AG04450 (cell line): ENCODE measurements at regions not wholly inside any gene's neighbourhood (a gene's known extent, or its start where the extent isn't known, plus 50 kb on each side); places are given as distances from the start of the nearest gene placed in this dataset.

Experiments used
- CTCF ChIA-PET: fragments of 300-600, 350-600 bp; formaldehyde crosslinking; extraction: SDS; loops from one replicate; lab custom pipeline; 2022; ENCODE audit warnings: antibody characterized with exemption, inconsistent platforms; lab: Charles Lee
- POLR2A ChIA-PET: fragments of 350-600 bp; formaldehyde crosslinking; extraction: SDS; loops from one replicate; lab custom pipeline; 2021; ENCODE audit warnings: antibody characterized with exemption, inconsistent platforms; lab: Yijun Ruan, JAX
- DNase-seq: peaks from one replicate; pipeline ENCODE4 v3.0.0-alpha.2; 2011; ENCODE audit warnings: low read depth, low spot score
- H3K27ac ChIP-seq: one replicate; pipeline ENCODE4 v1.5.1; 2012; ENCODE audit warnings: low read depth, low read length, control low read depth
- H3K27me3 ChIP-seq: one replicate; pipeline ENCODE4 v1.6.0; 2012; ENCODE audit warnings: low read length; ENCODE audit not compliant: control insufficient read depth, insufficient read depth
- H3K4me3 ChIP-seq: 2 replicates; pipeline ENCODE4 v1.5.1; 2011; ENCODE audit warnings: mild to moderate bottlenecking, low read depth, low read length, control low read depth
- H3K9me3 ChIP-seq: 2 replicates; pipeline ENCODE4 v1.5.1; 2012; ENCODE audit warnings: low read length; ENCODE audit not compliant: control insufficient read depth, insufficient read depth
- TF ChIP-seq, protein P1 (sequence below): IDR thresholded peaks from 2 replicates; pipeline ENCODE4 v1.5.1; 2011; ENCODE audit warnings: low read depth, low read length, control low read depth, inconsistent platforms

- no peak for DNase-seq
- H3K27me3 ChIP-seq, result no peaks in the 10 kb centered on the region
- H3K4me3 ChIP-seq, result no peak overlapping the region
- ChIA-PET POLR2A (no interaction called here), CTCF (no interaction called here)
- TF ChIP-seq, protein P1, sequence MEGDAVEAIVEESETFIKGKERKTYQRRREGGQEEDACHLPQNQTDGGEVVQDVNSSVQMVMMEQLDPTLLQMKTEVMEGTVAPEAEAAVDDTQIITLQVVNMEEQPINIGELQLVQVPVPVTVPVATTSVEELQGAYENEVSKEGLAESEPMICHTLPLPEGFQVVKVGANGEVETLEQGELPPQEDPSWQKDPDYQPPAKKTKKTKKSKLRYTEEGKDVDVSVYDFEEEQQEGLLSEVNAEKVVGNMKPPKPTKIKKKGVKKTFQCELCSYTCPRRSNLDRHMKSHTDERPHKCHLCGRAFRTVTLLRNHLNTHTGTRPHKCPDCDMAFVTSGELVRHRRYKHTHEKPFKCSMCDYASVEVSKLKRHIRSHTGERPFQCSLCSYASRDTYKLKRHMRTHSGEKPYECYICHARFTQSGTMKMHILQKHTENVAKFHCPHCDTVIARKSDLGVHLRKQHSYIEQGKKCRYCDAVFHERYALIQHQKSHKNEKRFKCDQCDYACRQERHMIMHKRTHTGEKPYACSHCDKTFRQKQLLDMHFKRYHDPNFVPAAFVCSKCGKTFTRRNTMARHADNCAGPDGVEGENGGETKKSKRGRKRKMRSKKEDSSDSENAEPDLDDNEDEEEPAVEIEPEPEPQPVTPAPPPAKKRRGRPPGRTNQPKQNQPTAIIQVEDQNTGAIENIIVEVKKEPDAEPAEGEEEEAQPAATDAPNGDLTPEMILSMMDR, result no peak
- peaks cover 17% of the 10 kb centered on the region for H3K9me3 ChIP-seq
- no peak overlapping the region for H3K27ac ChIP-seq
These were observed 449.6 kb upstream of the B3GAT1 start for GRCh38 chr11:134861490-134862104.

DNA sequence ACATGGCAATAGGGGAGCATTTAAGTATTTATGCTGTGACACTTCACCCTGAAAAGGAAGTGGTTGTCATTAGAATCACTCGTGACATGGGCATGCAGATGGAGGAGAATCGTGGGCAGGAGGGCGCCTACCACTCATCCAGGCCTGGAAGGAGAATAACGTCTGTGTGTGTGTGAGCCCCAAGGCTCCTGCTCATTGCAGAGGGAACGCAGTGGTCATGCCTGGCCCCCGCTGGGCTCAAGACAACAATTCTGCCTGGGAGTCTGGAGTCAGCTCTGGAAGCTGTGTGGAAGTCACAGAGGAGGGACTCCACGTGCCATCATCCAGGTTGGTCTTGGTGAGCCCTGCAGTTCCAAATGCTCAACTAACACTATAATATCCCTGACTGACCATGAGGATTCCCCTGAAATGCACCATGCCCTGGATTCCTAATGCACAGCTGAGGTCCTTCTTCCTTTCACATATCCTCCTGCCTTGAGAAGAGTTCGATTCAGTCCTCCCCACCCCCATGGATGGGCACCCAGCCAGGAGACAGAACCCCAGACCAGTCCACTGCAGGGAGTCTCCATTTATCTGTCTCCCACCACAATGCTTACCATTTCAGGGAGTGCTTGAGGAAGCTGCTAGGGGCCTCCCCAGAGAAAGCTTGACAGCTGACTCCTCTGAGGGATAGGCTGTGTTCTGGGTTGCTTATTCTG lies 446.9 kb upstream of the B3GAT1 start:
- Histone ChIP-seq H3K4me3 (no peak overlapping the region), H3K27me3 (no peaks in the 10 kb centered on the region), H3K9me3 (peaks cover 14% of the 10 kb centered on the region), H3K27ac (no peak overlapping the region)
- ChIA-PET POLR2A (no interaction called here), CTCF (interaction anchor here (2.2 kb wide), 1 partner anchor 10 kb away, joined by 15 read pairs; no protein-coding TSS in a partner anchor)
- no peak for DNase-seq
- TF ChIP-seq, protein P1, result no peak

GRCh38 chr11:134857035-134857434 lies 445.0 kb upstream of the B3GAT1 start:
- H3K27me3 ChIP-seq, result no peaks in the 10 kb centered on the region
- CTCF ChIA-PET, result no interaction called here
- no peak for DNase-seq
- H3K4me3 ChIP-seq, result no peak overlapping the region
- peaks cover 28% of the 10 kb centered on the region for H3K9me3 ChIP-seq
- H3K27ac ChIP-seq, result no peak overlapping the region
- TF ChIP-seq, protein P1, result no peak
- POLR2A ChIA-PET, result no interaction called here

GRCh38 chr11:134856056-134856971 lies 444.3 kb upstream of the B3GAT1 start:
- TF ChIP-seq, protein P1, result no peak
- peaks cover 32% of the 10 kb centered on the region for H3K9me3 ChIP-seq

More at GRCh38 chr11:134856056-134856971, 444.3 kb upstream of the B3GAT1 start:
- Histone ChIP-seq H3K27me3 (no peaks in the 10 kb centered on the region), H3K27ac (no peak overlapping the region), H3K4me3 (no peak overlapping the region)
- ChIA-PET POLR2A (no interaction called here), CTCF (no interaction called here)
- DNase-seq, result no peak
